ENCODE measurements at regions not wholly inside any gene's neighbourhood (a gene's known extent, or its start where the extent isn't known, plus 50 kb on each side); places are given as distances from the start of the nearest gene placed in this dataset.
A peak's percentile ranks its signal among the peaks of the same experiment; 100 is the strongest.

- H3K27me3 Mint-ChIP-seq (ENCODE audit: low read depth), result no peaks in the 10 kb centered on the region
- no peaks in the 10 kb centered on the region for H3K4me1 Mint-ChIP-seq
- TF ChIP-seq CTCF (IDR thresholded peaks at IDR 0.05; ENCODE audit: unreplicated experiment in 3 of 3), result no peak
- no peak overlapping the region for H3K4me3 Mint-ChIP-seq
- peak overlapping the region in 1 of 3 experiments; percentile 0 for H3K27ac Mint-ChIP-seq
- no peaks in the 10 kb centered on the region for H3K9me3 Mint-ChIP-seq
- no peaks in the 10 kb centered on the region for H3K36me3 Mint-ChIP-seq (ENCODE audit: low read depth)
These were observed 243.8 kb downstream of the OTOL1 start for GRCh38 chr3:161740421-161740820.

- Mint-ChIP-seq H3K27me3 (ENCODE audit: low read depth) (no peaks in the 10 kb centered on the region), H3K36me3 (ENCODE audit: low read depth) (no peaks in the 10 kb centered on the region), H3K9me3 (no peaks in the 10 kb centered on the region), H3K27ac (no peak overlapping the region), H3K4me3 (no peak overlapping the region), H3K4me1 (no peaks in the 10 kb centered on the region)
- TF ChIP-seq CTCF (IDR thresholded peaks at IDR 0.05; ENCODE audit: unreplicated experiment in 3 of 3), result no peak
These were observed 247.8 kb downstream of the OTOL1 start for GRCh38 chr3:161744366-161744765.

GRCh38 chr3:161745741-161746140 is 249.1 kb downstream of the OTOL1 start:
- H3K4me3 Mint-ChIP-seq, result no peak overlapping the region
- TF ChIP-seq CTCF (IDR thresholded peaks at IDR 0.05; ENCODE audit: unreplicated experiment in 3 of 3), result no peak
- no peak overlapping the region for H3K27ac Mint-ChIP-seq
- no peaks in the 10 kb centered on the region for H3K36me3 Mint-ChIP-seq (ENCODE audit: low read depth)
- no peaks in the 10 kb centered on the region for H3K9me3 Mint-ChIP-seq
- H3K4me1 Mint-ChIP-seq, result no peaks in the 10 kb centered on the region
- H3K27me3 Mint-ChIP-seq (ENCODE audit: low read depth), result no peaks in the 10 kb centered on the region

- Mint-ChIP-seq H3K4me3 (no peak overlapping the region), H3K27me3 (ENCODE audit: low read depth) (no peaks in the 10 kb centered on the region), H3K36me3 (ENCODE audit: low read depth) (no peaks in the 10 kb centered on the region), H3K27ac (no peak overlapping the region), H3K9me3 (no peaks in the 10 kb centered on the region), H3K4me1 (no peaks in the 10 kb centered on the region)
- no peak for TF ChIP-seq CTCF (IDR thresholded peaks at IDR 0.05; ENCODE audit: unreplicated experiment in 3 of 3)
These were observed 251.4 kb downstream of the OTOL1 start for GRCh38 chr3:161748049-161748448.

- no peaks in the 10 kb centered on the region for H3K9me3 Mint-ChIP-seq
- H3K4me1 Mint-ChIP-seq, result no peaks in the 10 kb centered on the region
- no peaks in the 10 kb centered on the region for H3K27me3 Mint-ChIP-seq (ENCODE audit: low read depth)
- H3K4me3 Mint-ChIP-seq, result no peak overlapping the region
- no peaks in the 10 kb centered on the region for H3K36me3 Mint-ChIP-seq (ENCODE audit: low read depth)
- no peak for TF ChIP-seq CTCF (IDR thresholded peaks at IDR 0.05; ENCODE audit: unreplicated experiment in 3 of 3)
- no peak overlapping the region for H3K27ac Mint-ChIP-seq
These were observed 257.9 kb downstream of the OTOL1 start for GRCh38 chr3:161754420-161755053.

- H3K27me3 Mint-ChIP-seq (ENCODE audit: low read depth), result no peaks in the 10 kb centered on the region
- no peak for TF ChIP-seq CTCF (IDR thresholded peaks at IDR 0.05; ENCODE audit: unreplicated experiment in 3 of 3)
- no peak overlapping the region for H3K27ac Mint-ChIP-seq
- H3K9me3 Mint-ChIP-seq, result no peaks in the 10 kb centered on the region
- no peaks in the 10 kb centered on the region for H3K4me1 Mint-ChIP-seq
- no peak overlapping the region for H3K4me3 Mint-ChIP-seq
- no peaks in the 10 kb centered on the region for H3K36me3 Mint-ChIP-seq (ENCODE audit: low read depth)
These were observed 262.8 kb downstream of the OTOL1 start for GRCh38 chr3:161759444-161759843.

All from nephron (organoid).